ENCODE measurements at regions not wholly inside any gene's neighbourhood (a gene's known extent, or its start where the extent isn't known, plus 50 kb on each side); places are given as distances from the start of the nearest gene placed in this dataset.

DNA sequence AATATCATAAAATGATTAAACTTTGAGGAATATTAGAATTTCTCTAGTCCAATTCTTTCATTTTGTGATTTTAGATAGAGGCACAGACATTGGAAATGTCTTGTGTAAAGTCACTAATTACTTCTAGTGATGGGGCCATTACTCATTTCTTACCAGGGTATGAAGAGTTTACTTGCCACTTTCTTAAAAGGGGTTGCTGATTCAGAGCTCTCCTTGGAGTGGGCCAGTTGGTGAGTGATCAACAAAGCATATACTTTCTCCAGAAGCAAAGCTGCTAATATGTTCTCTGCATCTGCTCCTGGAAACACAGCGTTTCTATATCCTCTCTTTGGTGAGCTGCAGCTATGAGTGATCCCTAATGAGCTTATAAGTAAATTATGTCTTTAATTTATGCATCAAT lies 408.9 kb upstream of the LRATD1 start:
- TF ChIP-seq POLR2AphosphoS5 (IDR thresholded peaks at IDR 0.05; ENCODE audit: insufficient read depth, low read depth, low read length) = no peak
- TF ChIP-seq POLR2A (IDR thresholded peaks at IDR 0.05; ENCODE audit: low read depth, low read length) = no peak
- TF ChIP-seq, protein P1, sequence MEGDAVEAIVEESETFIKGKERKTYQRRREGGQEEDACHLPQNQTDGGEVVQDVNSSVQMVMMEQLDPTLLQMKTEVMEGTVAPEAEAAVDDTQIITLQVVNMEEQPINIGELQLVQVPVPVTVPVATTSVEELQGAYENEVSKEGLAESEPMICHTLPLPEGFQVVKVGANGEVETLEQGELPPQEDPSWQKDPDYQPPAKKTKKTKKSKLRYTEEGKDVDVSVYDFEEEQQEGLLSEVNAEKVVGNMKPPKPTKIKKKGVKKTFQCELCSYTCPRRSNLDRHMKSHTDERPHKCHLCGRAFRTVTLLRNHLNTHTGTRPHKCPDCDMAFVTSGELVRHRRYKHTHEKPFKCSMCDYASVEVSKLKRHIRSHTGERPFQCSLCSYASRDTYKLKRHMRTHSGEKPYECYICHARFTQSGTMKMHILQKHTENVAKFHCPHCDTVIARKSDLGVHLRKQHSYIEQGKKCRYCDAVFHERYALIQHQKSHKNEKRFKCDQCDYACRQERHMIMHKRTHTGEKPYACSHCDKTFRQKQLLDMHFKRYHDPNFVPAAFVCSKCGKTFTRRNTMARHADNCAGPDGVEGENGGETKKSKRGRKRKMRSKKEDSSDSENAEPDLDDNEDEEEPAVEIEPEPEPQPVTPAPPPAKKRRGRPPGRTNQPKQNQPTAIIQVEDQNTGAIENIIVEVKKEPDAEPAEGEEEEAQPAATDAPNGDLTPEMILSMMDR (IDR thresholded peaks at IDR 0.05; ENCODE audit: extremely low read depth in 1 of 2, insufficient read depth in 1 of 2, low read depth in 1 of 2, low read length in 2 of 2) = no peak
- TF ChIP-seq, protein P2, sequence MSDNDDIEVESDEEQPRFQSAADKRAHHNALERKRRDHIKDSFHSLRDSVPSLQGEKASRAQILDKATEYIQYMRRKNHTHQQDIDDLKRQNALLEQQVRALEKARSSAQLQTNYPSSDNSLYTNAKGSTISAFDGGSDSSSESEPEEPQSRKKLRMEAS (IDR thresholded peaks at IDR 0.05; ENCODE audit: insufficient read depth, insufficient read length) = no peak
- no peak for TF ChIP-seq JUN (IDR thresholded peaks at IDR 0.05; ENCODE audit: borderline replicate concordance, insufficient read depth, insufficient read length, low read depth)
- TF ChIP-seq EZH2 (IDR thresholded peaks at IDR 0.05; ENCODE audit: borderline replicate concordance, low read depth, low read length, severe bottlenecking) = no peak
- TF ChIP-seq FOS (IDR thresholded peaks at IDR 0.05; ENCODE audit: borderline replicate concordance, insufficient read depth, low read length) = no peak
- no peak for TF ChIP-seq MYC (IDR thresholded peaks at IDR 0.05; ENCODE audit: low read depth, low read length)

Measured in endothelial cell of umbilical vein (primary cell).